ENCODE measurements at regions not wholly inside any gene's neighbourhood (a gene's known extent, or its start where the extent isn't known, plus 50 kb on each side); places are given as distances from the start of the nearest gene placed in this dataset.

GRCh38 chr6:85186546-85187175 is 263.2 kb upstream of the NT5E start:
- Histone ChIP-seq H3K27ac (ENCODE audit: low read depth) (no peak overlapping the region), H3K36me3 (ENCODE audit: insufficient read depth) (no peaks in the 10 kb centered on the region), H3K4me3 (ENCODE audit: low read depth, low read length) (no peak overlapping the region), H3K4me1 (ENCODE audit: insufficient read depth) (no peaks in the 10 kb centered on the region)
- WGBS: 85% methylated on average over 1 of the region's 1 CpG
- no peak for DNase-seq (ENCODE audit: extremely low spot score)

GRCh38 chr6:85185977-85186376 is 263.9 kb upstream of the NT5E start:
- Histone ChIP-seq H3K27ac (ENCODE audit: low read depth) (no peak overlapping the region), H3K4me1 (ENCODE audit: insufficient read depth) (no peaks in the 10 kb centered on the region), H3K36me3 (ENCODE audit: insufficient read depth) (no peaks in the 10 kb centered on the region), H3K4me3 (ENCODE audit: low read depth, low read length) (no peak overlapping the region)
- DNase-seq (ENCODE audit: extremely low spot score): no peak
- 71% methylated on average over 1 of the region's 1 CpG for WGBS

- no peak for DNase-seq (ENCODE audit: extremely low spot score)
- no peak overlapping the region for H3K4me3 ChIP-seq (ENCODE audit: low read depth, low read length)
- H3K4me1 ChIP-seq (ENCODE audit: insufficient read depth): no peaks in the 10 kb centered on the region
- H3K36me3 ChIP-seq (ENCODE audit: insufficient read depth): no peaks in the 10 kb centered on the region
- no peak overlapping the region for H3K27ac ChIP-seq (ENCODE audit: low read depth)
Observed at GRCh38 chr6:85183841-85184240, 266.0 kb upstream of the NT5E start.

DNA sequence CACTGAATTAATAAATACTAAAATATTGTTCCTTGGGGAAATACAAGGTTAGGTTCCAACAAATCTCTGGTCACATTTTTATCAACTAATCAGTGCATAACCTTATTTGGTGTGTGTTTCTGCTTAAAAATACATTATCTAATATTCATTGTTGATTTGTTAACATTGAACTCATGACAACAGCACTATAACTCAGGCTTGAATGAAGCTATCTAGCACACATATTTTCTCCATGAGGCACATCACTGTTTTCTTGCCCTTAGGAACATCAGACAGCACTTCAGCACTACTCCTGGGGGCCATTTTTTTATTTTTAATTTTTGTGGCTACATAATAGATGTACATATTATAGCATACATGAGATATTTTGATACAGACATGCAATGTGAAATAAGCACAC is 277.2 kb upstream of the NT5E start:
- Histone ChIP-seq H3K4me3 (ENCODE audit: low read depth, low read length) (no peak overlapping the region), H3K4me1 (ENCODE audit: insufficient read depth) (no peaks in the 10 kb centered on the region), H3K36me3 (ENCODE audit: insufficient read depth) (no peaks in the 10 kb centered on the region), H3K27ac (ENCODE audit: low read depth) (no peak overlapping the region)
- DNase-seq (ENCODE audit: extremely low spot score): no peak

DNA sequence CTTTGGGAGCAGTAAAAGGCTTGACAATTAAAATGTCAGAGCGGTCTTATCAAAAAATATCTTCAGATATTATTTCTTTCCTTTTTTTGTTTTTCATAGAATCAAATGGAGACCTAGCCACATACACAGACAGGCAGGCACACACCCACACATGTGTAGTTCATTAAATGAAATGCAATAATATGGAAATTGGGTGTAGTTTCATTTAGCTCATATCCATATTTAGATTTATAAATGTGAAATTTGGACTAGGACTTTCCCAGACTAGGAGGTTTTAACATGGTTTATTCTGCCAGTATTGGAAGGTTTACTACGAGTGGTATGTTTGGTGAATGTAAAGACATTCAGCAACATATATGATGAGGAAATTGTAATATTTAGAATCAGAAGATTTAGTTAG is 277.7 kb upstream of the NT5E start:
- Histone ChIP-seq H3K36me3 (ENCODE audit: insufficient read depth) (no peaks in the 10 kb centered on the region), H3K4me1 (ENCODE audit: insufficient read depth) (no peaks in the 10 kb centered on the region), H3K4me3 (ENCODE audit: low read depth, low read length) (no peak overlapping the region), H3K27ac (ENCODE audit: low read depth) (no peak overlapping the region)
- no peak for DNase-seq (ENCODE audit: extremely low spot score)
- 78% methylated on average over 2 of the region's 2 CpGs for WGBS

DNA sequence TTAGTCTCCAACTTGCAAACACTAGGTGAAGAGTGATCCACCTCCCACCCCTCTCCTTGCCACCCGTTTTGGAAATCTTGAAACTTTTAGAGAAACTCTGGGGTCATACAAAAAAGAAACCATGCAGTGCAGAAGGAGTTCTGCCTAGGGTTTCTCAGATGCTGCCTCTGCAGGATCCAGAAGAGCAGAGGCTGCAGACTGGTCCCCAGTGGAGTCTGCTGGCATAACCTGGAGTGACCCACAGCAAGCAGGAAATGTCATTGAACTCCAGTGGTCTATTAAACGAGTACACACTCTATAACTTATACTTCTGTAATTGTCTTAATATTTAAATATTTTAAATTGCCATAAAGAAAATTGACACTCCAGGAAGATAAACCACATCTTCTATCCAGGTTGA is 280.7 kb upstream of the NT5E start:
- Histone ChIP-seq H3K36me3 (ENCODE audit: insufficient read depth) (no peaks in the 10 kb centered on the region), H3K4me3 (ENCODE audit: low read depth, low read length) (no peak overlapping the region), H3K27ac (ENCODE audit: low read depth) (no peak overlapping the region), H3K4me1 (ENCODE audit: insufficient read depth) (no peaks in the 10 kb centered on the region)
- WGBS: 38% methylated on average over 2 of the region's 2 CpGs
- no peak for DNase-seq (ENCODE audit: extremely low spot score)

GRCh38 chr6:85168146-85168545 is 281.7 kb upstream of the NT5E start:
- no peak for DNase-seq (ENCODE audit: extremely low spot score)
- H3K27ac ChIP-seq (ENCODE audit: low read depth): no peak overlapping the region
- no peaks in the 10 kb centered on the region for H3K36me3 ChIP-seq (ENCODE audit: insufficient read depth)
- no peak overlapping the region for H3K4me3 ChIP-seq (ENCODE audit: low read depth, low read length)
- H3K4me1 ChIP-seq (ENCODE audit: insufficient read depth): no peaks in the 10 kb centered on the region
- 71% methylated on average over 2 of the region's 2 CpGs for WGBS

DNA sequence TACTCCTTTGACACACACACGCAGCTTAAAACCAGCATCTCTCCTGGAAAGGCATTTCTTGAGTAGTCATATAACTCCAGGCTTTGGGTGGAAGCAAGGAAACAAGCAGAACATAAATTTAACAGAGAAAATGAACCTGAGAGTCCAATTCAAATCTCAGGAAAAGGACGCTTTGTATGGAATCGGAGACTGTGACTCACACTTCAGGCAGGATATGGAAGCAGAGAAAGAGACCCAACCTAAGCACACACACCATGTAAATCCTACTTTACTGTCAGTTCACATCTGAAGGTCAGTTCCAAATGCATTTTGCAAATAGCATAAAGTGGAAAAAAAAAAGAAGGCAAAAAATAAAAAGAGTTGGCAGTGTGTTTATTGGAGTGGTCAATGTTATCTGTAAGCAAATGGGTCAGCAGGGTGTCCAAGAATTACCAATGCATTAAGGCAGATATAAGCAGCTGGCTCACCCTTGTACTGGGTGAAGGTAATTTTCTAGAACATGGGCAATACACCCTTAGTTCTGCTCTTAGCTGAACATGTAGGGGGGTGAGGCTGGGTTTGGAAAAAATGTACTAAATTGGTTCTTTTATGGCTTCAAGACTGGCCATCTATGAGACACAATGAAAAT is 283.7 kb upstream of the NT5E start:
- DNase-seq (ENCODE audit: extremely low spot score): no peak
- Histone ChIP-seq H3K27ac (ENCODE audit: low read depth) (no peak overlapping the region), H3K4me3 (ENCODE audit: low read depth, low read length) (no peak overlapping the region), H3K4me1 (ENCODE audit: insufficient read depth) (no peaks in the 10 kb centered on the region), H3K36me3 (ENCODE audit: insufficient read depth) (no peaks in the 10 kb centered on the region)
- WGBS: 81% methylated on average over 3 of the region's 3 CpGs

DNA sequence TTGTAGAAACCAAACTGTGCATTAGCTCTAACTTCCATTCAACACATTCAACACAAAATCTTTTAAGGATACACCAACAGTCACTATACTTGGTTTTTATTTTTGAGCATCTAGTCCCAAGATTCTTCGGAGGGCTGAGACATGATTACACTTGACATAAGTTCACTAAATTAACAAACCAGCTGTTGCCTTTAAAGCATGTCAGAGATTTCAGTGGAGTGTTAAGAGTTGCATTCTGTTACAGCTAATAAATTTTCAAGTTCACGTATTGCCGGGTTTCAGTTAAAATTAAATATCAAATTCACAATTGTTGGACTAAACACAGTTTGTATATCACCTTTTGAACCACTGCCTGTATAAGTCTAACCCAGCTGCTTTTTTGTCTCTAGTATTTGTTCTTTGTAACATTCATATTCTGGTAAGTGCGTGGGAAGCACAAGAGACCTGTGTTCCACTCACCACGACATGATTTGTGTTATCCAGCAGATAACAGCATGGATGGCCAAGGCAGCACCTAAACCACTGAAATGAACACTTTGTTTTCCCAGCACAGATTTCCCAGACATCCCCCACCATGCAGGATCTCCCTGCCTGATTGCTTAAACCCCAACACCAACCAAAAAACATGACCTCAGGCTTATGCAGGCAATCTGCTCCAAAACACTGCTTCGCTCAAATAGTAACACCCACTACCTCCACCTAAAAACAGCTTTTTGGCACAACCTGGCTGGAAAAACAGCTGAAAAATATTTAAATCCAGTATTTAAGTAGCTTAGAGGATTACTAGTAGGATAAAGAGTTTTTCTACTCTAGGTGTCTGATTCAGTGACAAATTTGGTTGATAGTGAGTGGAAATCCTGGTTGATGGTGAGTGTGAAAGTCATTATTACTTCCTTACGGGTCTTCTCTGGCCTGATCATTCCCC is 286.5 kb upstream of the NT5E start:
- DNase-seq (ENCODE audit: extremely low spot score): no peak
- H3K4me3 ChIP-seq (ENCODE audit: low read depth, low read length): no peak overlapping the region
- no peak overlapping the region for H3K27ac ChIP-seq (ENCODE audit: low read depth)
- WGBS: 52% methylated on average over 7 of the region's 7 CpGs
- H3K36me3 ChIP-seq (ENCODE audit: insufficient read depth): no peaks in the 10 kb centered on the region
- H3K4me1 ChIP-seq (ENCODE audit: insufficient read depth): no peaks in the 10 kb centered on the region

DNA sequence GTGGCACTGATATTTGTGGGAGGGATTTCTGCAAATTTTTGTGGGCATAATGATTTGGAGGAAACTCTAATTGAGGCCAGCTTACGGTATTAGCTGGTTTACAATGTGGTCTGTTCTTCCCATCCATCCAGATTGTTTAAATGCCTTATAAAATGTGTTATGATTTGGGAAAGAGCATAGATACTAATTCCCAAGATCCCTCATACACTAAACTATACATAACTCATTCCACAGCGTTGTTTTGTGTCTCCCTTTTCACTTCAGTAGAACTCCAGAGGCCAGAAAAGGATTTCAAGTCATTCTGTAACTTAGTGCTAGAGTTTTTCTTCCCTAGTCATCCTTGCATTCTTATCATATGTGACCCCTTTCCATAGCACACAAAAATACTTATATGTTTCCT is 292.6 kb upstream of the NT5E start:
- no peak for DNase-seq (ENCODE audit: extremely low spot score)
- Histone ChIP-seq H3K4me3 (ENCODE audit: low read depth, low read length) (no peak overlapping the region), H3K36me3 (ENCODE audit: insufficient read depth) (no peaks in the 10 kb centered on the region), H3K27ac (ENCODE audit: low read depth) (no peak overlapping the region), H3K4me1 (ENCODE audit: insufficient read depth) (no peaks in the 10 kb centered on the region)
- WGBS: 44% methylated on average over 2 of the region's 2 CpGs

GRCh38 chr6:85143676-85144075 is 306.2 kb upstream of the NT5E start:
- Histone ChIP-seq H3K4me3 (ENCODE audit: low read depth, low read length) (no peak overlapping the region), H3K4me1 (ENCODE audit: insufficient read depth) (no peaks in the 10 kb centered on the region), H3K36me3 (ENCODE audit: insufficient read depth) (no peaks in the 10 kb centered on the region), H3K27ac (ENCODE audit: low read depth) (no peak overlapping the region)
- 43% methylated on average over 2 of the region's 2 CpGs for WGBS
- no peak for DNase-seq (ENCODE audit: extremely low spot score)

- DNase-seq (ENCODE audit: extremely low spot score): no peak
- 60% methylated on average over 1 of the region's 1 CpG for WGBS
- no peaks in the 10 kb centered on the region for H3K36me3 ChIP-seq (ENCODE audit: insufficient read depth)
- no peak overlapping the region for H3K27ac ChIP-seq (ENCODE audit: low read depth)
- no peak overlapping the region for H3K4me3 ChIP-seq (ENCODE audit: low read depth, low read length)
- H3K4me1 ChIP-seq (ENCODE audit: insufficient read depth): no peaks in the 10 kb centered on the region
Observed at GRCh38 chr6:85137865-85138264, 312.0 kb upstream of the NT5E start.

DNA sequence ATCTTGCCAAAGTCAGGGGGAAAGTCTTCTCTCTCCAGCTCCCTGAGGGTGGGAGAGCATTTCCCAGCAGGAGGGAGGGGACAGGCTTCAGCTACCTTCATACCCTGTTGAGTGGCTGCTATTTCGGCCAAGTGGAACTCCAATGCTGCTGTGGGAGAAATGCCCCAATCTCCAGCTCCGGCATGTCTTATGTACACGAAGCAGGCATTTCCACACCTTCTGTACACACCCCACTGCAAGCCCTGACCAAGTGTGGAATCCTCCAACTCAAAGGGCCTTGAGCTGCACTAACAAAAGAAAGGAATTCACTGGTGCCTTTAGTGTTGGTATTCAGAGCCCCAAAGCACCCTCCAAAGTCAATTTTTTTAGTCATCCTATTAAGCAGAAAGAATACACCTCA is 313.6 kb upstream of the NT5E start:
- 78% methylated on average over 3 of the region's 3 CpGs for WGBS
- H3K4me3 ChIP-seq (ENCODE audit: low read depth, low read length): no peak overlapping the region
- H3K4me1 ChIP-seq (ENCODE audit: insufficient read depth): no peaks in the 10 kb centered on the region
- no peak for DNase-seq (ENCODE audit: extremely low spot score)
- H3K27ac ChIP-seq (ENCODE audit: low read depth): no peak overlapping the region
- no peaks in the 10 kb centered on the region for H3K36me3 ChIP-seq (ENCODE audit: insufficient read depth)

All from urinary bladder (tissue), 3 donors.